GM12874 (cell line): ENCODE measurements at regions not wholly inside any gene's neighbourhood (a gene's known extent, or its start where the extent isn't known, plus 50 kb on each side); places are given as distances from the start of the nearest gene placed in this dataset.

Source experiments
- TF ChIP-seq, protein P1 (sequence below): IDR thresholded peaks from 2 replicates; pipeline ENCODE4 v1.5.1; 2011; ENCODE audit warnings: low read depth, mild to moderate bottlenecking, control low read depth, low read length, moderate library complexity; ENCODE audit not compliant: insufficient read depth

DNA sequence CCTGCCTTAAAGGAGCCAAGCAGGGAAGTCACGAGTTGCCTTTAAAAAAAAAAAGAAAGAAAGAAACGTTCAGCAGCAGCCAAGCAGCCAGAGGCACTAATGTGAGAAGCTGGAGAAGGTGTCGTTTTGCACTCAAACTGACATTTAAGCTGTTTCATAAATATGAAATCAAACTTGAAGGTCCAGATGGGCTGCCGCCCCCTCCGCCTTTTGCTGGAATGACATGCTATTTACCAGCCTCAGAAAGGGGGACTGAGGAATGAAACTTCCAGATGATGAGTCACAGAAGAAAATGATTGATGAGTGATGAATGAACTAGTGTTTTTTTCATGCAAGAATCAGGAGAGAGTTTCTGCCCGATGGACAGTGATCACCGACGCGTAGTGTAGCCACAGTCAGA lies 396.8 kb downstream of the IGSF11 start:
- TF ChIP-seq, protein P1, sequence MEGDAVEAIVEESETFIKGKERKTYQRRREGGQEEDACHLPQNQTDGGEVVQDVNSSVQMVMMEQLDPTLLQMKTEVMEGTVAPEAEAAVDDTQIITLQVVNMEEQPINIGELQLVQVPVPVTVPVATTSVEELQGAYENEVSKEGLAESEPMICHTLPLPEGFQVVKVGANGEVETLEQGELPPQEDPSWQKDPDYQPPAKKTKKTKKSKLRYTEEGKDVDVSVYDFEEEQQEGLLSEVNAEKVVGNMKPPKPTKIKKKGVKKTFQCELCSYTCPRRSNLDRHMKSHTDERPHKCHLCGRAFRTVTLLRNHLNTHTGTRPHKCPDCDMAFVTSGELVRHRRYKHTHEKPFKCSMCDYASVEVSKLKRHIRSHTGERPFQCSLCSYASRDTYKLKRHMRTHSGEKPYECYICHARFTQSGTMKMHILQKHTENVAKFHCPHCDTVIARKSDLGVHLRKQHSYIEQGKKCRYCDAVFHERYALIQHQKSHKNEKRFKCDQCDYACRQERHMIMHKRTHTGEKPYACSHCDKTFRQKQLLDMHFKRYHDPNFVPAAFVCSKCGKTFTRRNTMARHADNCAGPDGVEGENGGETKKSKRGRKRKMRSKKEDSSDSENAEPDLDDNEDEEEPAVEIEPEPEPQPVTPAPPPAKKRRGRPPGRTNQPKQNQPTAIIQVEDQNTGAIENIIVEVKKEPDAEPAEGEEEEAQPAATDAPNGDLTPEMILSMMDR = no peak

DNA sequence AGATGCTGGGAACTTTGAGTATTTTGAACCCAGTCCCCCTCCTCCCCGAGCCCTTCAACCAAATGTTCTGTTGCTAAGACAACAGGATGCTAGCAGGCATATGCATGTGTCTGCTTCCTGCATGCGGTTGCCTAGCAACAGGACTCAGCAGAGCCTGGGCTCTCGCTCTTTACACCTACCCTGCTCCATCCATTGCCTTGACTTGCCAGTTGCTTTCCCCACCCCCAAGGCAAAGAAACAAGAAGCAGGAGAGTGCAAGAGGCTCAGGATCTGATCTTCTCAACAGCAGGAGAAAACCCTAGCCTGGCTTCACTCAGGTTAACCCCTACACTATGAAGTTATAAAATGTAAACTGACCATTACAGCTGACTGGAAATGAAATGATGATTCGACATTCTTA lies 393.0 kb downstream of the IGSF11 start:
- TF ChIP-seq, protein P1 = no peak

DNA sequence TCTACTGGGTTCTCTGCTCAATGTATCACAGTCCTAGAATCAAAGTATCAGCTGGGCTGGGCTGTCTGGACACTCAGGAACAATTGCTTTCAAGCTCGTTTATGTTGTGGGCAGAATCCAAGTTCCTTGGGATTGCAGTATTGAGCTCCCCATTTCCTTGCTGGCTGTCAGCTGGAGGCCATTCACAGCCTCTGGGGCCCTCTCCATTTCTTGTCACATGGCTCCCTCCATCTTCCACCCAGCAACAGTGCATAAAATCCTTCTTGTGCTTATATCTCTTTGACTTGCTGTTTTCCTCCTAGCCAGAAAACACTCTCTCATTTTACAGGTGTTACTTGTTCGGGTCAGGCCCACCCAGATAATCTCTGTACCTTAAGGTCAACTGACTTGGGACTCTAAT lies 363.5 kb downstream of the IGSF11 start:
- TF ChIP-seq, protein P1 = no peak

DNA sequence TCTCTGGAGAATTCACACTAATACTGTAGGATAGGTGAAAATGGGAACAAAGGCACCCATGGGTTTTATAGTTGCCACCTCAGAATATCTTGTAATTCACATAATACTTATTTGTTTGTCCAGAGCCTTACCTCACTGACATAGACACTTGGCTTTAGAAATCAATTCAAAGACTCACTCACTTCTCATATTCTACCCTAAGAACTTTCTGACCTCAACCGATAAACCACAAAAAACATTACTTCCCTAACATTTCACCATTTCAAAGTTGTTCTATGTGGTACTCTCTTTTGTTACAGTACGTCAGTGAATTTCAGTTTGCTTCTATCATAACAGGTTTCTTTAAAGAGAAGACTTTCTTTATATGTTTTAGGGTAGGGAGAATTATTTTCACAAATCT lies 359.3 kb downstream of the IGSF11 start:
- TF ChIP-seq, protein P1 = no peak

DNA sequence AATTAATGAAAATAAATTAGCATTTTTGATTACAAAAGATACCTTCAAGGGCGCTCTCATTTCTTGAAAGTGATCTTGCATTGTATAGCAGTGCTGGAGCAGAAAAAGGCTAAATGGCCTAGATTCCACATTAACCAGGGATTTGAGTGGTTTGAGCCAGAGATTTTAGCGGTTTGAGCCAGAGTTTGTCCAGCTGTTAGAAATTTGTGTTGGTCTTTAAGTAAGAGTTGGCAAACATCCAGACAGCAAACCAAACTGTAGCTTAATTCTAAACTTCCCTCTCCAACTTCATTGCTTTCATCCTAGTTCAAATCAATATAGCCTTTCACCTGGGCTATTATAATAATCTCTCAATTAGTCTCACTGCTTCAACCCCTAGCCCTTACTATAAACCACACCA lies 351.7 kb downstream of the IGSF11 start:
- TF ChIP-seq, protein P1 = no peak

DNA sequence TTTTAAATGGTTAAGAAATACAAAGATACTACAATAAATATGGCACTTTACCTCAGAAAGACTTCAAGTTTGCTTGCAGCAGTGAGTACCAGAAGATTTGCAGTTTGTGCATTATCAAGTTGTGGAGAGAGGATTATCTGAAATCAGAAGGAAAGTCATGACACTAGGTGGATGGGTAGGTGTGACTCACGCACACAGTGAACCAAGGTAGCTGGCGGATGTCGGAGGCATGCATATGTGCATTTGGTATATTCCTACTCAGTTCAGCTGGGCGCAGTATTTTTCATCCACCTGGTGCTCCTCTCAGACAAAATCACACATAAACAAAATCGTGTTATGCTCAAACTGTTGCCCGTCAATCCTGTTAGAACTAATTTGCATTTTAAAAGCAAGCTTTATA lies 351.0 kb downstream of the IGSF11 start:
- TF ChIP-seq, protein P1 = no peak

DNA sequence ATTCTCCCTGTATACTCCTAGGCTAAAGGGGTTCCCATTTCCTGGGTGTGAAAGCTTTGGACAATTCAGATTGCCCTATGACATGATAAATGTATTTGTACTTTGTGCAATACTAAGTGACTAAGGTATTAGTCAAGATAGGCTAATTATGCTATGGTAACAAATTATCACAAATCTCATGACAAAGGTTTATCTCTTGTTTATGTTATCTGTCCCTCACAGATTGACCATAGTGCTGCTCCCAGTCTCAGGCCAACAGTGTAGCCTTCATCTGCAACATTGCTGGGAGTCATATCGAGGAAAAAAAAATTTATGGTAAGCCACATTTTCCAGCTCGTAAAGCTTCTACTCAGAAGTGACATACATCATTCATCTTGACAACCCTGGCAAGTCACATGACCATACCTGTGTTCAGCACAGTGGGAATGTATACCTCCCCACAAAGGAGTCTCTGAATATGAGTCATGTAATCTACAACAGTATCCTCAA lies 346.2 kb downstream of the IGSF11 start:
- TF ChIP-seq, protein P1 = no peak

DNA sequence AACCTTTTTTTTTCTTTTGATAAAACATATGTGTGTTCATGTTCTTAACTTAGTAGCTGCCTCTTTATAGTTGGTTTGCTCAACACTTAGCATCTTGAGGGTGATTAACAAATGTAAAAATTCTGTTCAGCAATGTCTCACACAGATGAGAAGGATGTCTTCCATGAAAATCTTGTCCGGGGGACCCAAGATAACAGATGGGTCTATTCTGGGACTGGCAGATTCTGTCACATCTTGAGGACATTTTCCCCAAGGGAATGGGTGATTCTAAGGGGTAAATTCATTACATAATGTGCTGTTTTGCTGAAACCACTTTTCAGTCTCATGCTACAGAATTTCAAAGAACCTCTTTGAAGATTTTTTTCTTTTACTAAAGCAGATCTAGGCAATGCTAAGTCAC lies 342.2 kb downstream of the IGSF11 start:
- TF ChIP-seq, protein P1 = no peak
